Amygdala (tissue), 56 donors: ENCODE measurements at regions not wholly inside any gene's neighbourhood (a gene's known extent, or its start where the extent isn't known, plus 50 kb on each side); places are given as distances from the start of the nearest gene placed in this dataset.
A peak's percentile ranks its signal among the peaks of the same experiment; 100 is the strongest.
"Not testable (repeated sequence)": the region's sequence is repeated elsewhere in the genome, so short reads cannot be mapped to it uniquely, and the experiment has no call there.

Experiments
- DNase-seq, 56 donors: peaks; one replicate each; lab custom pipeline; 2025; lab: John Stamatoyannopoulos, UW

GRCh38 chr6:10343320-10343719 is 71.6 kb downstream of the TFAP2A start:
- DNase-seq = no peak

- no peak for DNase-seq
Measured at GRCh38 chr6:10341605-10342004, 73.3 kb downstream of the TFAP2A start.

- no peak for DNase-seq
Measured at GRCh38 chr6:10338151-10338550, 76.7 kb downstream of the TFAP2A start.

GRCh38 chr6:10337376-10337775 is 77.5 kb downstream of the TFAP2A start:
- not testable (repeated sequence) for DNase-seq

GRCh38 chr6:10332111-10332510 is 82.8 kb downstream of the TFAP2A start:
- DNase-seq = no peak

GRCh38 chr6:10331334-10331968 is 83.4 kb downstream of the TFAP2A start:
- no peak for DNase-seq

- DNase-seq = no peak
Measured at GRCh38 chr6:10330515-10330914, 84.4 kb downstream of the TFAP2A start.

GRCh38 chr6:10323018-10323417 is 91.9 kb downstream of the TFAP2A start:
- no peak for DNase-seq

- DNase-seq = no peak
Measured at GRCh38 chr6:10320291-10320690, 94.6 kb downstream of the TFAP2A start.

- peak in 55 of 56 donors; percentile 3 to 86 (median 48) for DNase-seq
Measured at GRCh38 chr6:10316373-10316721, 98.5 kb downstream of the TFAP2A start.

- DNase-seq = peak in 5 of 56 donors; percentile 2 to 49 (median 13)
Measured at GRCh38 chr6:10315658-10316372, 99.1 kb downstream of the TFAP2A start.

- DNase-seq = no peak
Measured at GRCh38 chr6:10315034-10315433, 99.8 kb downstream of the TFAP2A start.

GRCh38 chr6:10314163-10314955 is 100.5 kb downstream of the TFAP2A start:
- no peak for DNase-seq

- DNase-seq = no peak
Measured at GRCh38 chr6:10313799-10314162, 101.1 kb downstream of the TFAP2A start.

- DNase-seq = no peak
Measured at GRCh38 chr6:10312445-10312844, 102.4 kb downstream of the TFAP2A start.

GRCh38 chr6:10311546-10312405 is 103.1 kb downstream of the TFAP2A start:
- DNase-seq = not testable (repeated sequence)

GRCh38 chr6:10310826-10311225 is 104.0 kb downstream of the TFAP2A start:
- DNase-seq = no peak

- no peak for DNase-seq
Measured at GRCh38 chr6:10310330-10310653, 104.6 kb downstream of the TFAP2A start.

GRCh38 chr6:10309457-10310329 is 105.2 kb downstream of the TFAP2A start:
- no peak for DNase-seq

GRCh38 chr6:10307476-10307875 is 107.4 kb downstream of the TFAP2A start:
- no peak for DNase-seq
